Parathyroid adenoma (tissue), 2 donors: ENCODE measurements at regions not wholly inside any gene's neighbourhood (a gene's known extent, or its start where the extent isn't known, plus 50 kb on each side); places are given as distances from the start of the nearest gene placed in this dataset.
"Not testable (repeated sequence)": the region's sequence is repeated elsewhere in the genome, so short reads cannot be mapped to it uniquely, and the experiment has no call there.

ENCODE experiments used
- H2AFZ ChIP-seq: fragments of 300-600 bp; sonication (generic); one replicate; pipeline ENCODE4 v1.7.0; 2017; ENCODE audit warnings: antibody characterized with exemption, mild to moderate bottlenecking
- H3K27ac ChIP-seq: fragments of 300-600 bp; sonication (generic); one replicate; pipeline ENCODE4 v1.7.0; 2017
- H3K27me3 ChIP-seq: fragments of 300-600 bp; sonication (generic); one replicate; pipeline ENCODE4 v1.7.0; 2017; ENCODE audit warnings: low read length; ENCODE audit not compliant: control insufficient read depth, insufficient read depth
- H3K36me3 ChIP-seq: fragments of 300-600 bp; sonication (generic); one replicate; pipeline ENCODE4 v1.7.0; 2017; ENCODE audit warnings: low read length; ENCODE audit not compliant: control insufficient read depth, insufficient read depth
- H3K4me1 ChIP-seq: fragments of 300-600 bp; sonication (generic); one replicate; pipeline ENCODE4 v1.7.0; 2017; ENCODE audit warnings: control low read depth
- H3K4me2 ChIP-seq: fragments of 300-600 bp; sonication (generic); one replicate; pipeline ENCODE4 v1.7.0; 2017; ENCODE audit warnings: low read length
- H3K4me3 ChIP-seq: fragments of 300-600 bp; sonication (generic); one replicate; pipeline ENCODE4 v1.7.0; 2017; ENCODE audit warnings: low read depth, low read length
- H3K79me2 ChIP-seq: fragments of 300-600 bp; sonication (generic); one replicate; pipeline ENCODE4 v1.7.0; 2017; ENCODE audit warnings: control low read depth
- H3K9ac ChIP-seq: fragments of 300-600 bp; sonication (generic); one replicate; pipeline ENCODE4 v1.7.0; 2017; ENCODE audit warnings: mild to moderate bottlenecking
- H3K9me3 ChIP-seq: fragments of 300-600 bp; sonication (generic); one replicate; pipeline ENCODE4 v1.7.0; 2017; ENCODE audit warnings: low read length; ENCODE audit not compliant: control insufficient read depth
- CTCF ChIP-seq: fragments of 300-600 bp; sonication (generic); IDR thresholded peaks from one replicate; pipeline ENCODE4 v1.7.0; 2017; ENCODE audit warnings: antibody characterized with exemption, mild to moderate bottlenecking
- donor health status: primary hyperparathyroidism.

GRCh38 chr16:65559846-65560245 lies 438.0 kb upstream of the CDH11 start:
- Histone ChIP-seq H3K9me3 (no peaks in the 10 kb centered on the region), H3K27ac (no peak overlapping the region), H3K4me2 (no peak overlapping the region)

GRCh38 chr16:65549689-65550088 lies 427.8 kb upstream of the CDH11 start:
- not testable (repeated sequence) for H3K79me2 ChIP-seq, H3K36me3 ChIP-seq, H3K9ac ChIP-seq, H3K4me2 ChIP-seq, H3K27me3 ChIP-seq, H2AFZ ChIP-seq, H3K9me3 ChIP-seq, H3K4me1 ChIP-seq, H3K4me3 ChIP-seq, H3K27ac ChIP-seq

More at GRCh38 chr16:65559846-65560245, 438.0 kb upstream of the CDH11 start:
- H2AFZ ChIP-seq = no peak overlapping the region
- no peak overlapping the region for H3K9ac ChIP-seq
- H3K4me1 ChIP-seq = no peaks in the 10 kb centered on the region
- H3K27me3 ChIP-seq = no peaks in the 10 kb centered on the region
- H3K36me3 ChIP-seq = no peaks in the 10 kb centered on the region
- no peak for TF ChIP-seq CTCF
- no peaks in the 10 kb centered on the region for H3K79me2 ChIP-seq
- H3K4me3 ChIP-seq = no peak overlapping the region

GRCh38 chr16:65548470-65548869 lies 426.6 kb upstream of the CDH11 start:
- Histone ChIP-seq H3K27me3 (no peaks in the 10 kb centered on the region), H3K4me1 (no peaks in the 10 kb centered on the region), H2AFZ (no peak overlapping the region), H3K27ac (no peak overlapping the region), H3K36me3 (no peaks in the 10 kb centered on the region), H3K4me3 (no peak overlapping the region), H3K4me2 (no peak overlapping the region), H3K9ac (no peak overlapping the region), H3K9me3 (no peaks in the 10 kb centered on the region), H3K79me2 (no peaks in the 10 kb centered on the region)
- no peak for TF ChIP-seq CTCF

GRCh38 chr16:65547772-65548446 lies 426.0 kb upstream of the CDH11 start:
- Histone ChIP-seq H3K36me3 (no peaks in the 10 kb centered on the region), H3K9ac (no peak overlapping the region), H3K27me3 (no peaks in the 10 kb centered on the region), H3K9me3 (no peaks in the 10 kb centered on the region), H3K27ac (no peak overlapping the region), H3K4me1 (no peaks in the 10 kb centered on the region), H3K79me2 (no peaks in the 10 kb centered on the region), H2AFZ (no peak overlapping the region), H3K4me3 (no peak overlapping the region), H3K4me2 (no peak overlapping the region)
- no peak for TF ChIP-seq CTCF

- Histone ChIP-seq H3K9me3 (no peaks in the 10 kb centered on the region), H2AFZ (no peak overlapping the region), H3K4me3 (no peak overlapping the region), H3K27ac (no peak overlapping the region), H3K4me2 (no peak overlapping the region), H3K79me2 (no peaks in the 10 kb centered on the region), H3K4me1 (no peaks in the 10 kb centered on the region), H3K9ac (no peak overlapping the region), H3K27me3 (no peaks in the 10 kb centered on the region), H3K36me3 (no peaks in the 10 kb centered on the region)
- no peak for TF ChIP-seq CTCF
Observed at GRCh38 chr16:65546353-65546791, 424.5 kb upstream of the CDH11 start.
